ENCODE measurements at regions not wholly inside any gene's neighbourhood (a gene's known extent, or its start where the extent isn't known, plus 50 kb on each side); places are given as distances from the start of the nearest gene placed in this dataset.

DNA sequence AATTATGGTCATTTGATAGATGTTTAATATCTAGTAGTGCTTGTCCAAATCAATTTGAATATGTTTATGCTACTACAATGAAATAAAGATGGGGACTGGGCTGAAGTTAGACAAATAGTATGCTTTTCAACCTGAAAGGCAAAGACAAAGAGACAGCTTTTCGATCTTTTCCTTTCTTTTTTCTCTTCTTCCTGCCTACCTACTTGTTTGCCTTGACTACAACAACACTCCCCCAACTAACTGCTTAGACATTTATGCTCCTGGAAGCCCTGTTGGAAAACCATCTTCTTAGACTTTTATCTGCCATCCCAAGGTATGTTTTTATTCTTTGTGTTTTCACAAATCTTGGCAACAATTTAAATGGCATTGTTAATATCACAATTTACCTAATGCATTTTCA lies 374.4 kb upstream of the DDI1 start:
- no peak for DNase-seq

DNA sequence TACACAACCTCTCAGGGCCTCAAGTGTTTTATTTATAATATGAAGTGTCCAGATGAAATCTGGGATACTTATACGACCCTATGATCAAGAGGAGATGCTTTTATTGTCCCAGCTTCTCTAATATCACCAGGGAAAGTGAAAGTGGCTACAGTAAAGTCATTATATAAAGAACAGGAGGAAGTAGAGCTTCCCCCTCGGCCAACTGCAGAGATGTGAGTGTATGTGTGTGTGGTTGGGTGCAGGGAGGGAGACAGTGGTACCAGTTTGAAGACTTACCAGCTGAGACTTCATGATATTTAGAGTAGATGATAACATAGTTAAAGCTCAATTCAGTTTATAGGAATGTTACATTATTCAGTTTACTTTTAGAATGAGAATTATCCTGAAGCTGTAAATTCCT lies 373.6 kb upstream of the DDI1 start:
- DNase-seq, result no peak

DNA sequence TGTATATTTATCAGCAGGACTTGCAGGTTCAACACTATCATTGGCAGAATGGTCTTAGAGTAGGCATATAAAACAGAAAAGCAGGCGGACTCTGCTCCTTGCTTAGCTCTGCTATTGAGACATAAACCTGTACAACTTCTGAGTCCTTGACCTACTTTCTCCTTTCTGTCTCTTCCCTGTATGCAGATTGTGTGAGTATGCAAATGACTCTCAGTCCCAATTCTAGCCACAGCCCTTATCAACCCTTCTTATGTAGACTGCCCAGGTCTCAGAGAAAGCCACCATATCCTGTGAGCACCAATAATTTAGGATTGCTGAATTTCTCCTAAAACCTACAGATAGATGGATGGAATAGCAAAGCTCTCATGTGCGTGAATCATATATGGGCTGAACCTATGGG lies 367.6 kb upstream of the DDI1 start:
- no peak for DNase-seq

DNA sequence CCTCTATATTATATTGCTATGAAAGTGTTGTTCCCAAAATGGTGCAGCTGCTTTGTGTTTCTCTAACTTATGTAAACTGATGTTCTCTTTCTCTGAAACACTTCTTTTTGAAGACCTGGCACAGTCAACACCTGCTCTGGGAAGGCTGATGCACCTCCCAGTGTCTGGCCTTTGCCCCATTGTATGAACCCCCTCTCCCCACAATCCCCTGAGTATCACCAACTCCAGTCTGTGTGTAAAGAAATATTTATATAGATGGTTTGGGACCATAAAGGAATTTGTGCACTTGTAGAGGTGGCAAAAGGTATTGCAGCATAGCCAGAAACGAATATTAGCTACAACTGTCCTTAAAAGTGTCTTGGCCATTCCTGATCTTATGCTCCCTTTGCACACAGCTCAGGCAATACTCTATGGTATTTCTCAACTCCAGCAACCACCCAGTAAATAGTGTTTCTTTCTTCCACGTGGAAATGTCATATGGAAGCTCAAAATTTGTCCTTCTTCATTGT lies 365.2 kb upstream of the DDI1 start:
- no peak for DNase-seq

DNA sequence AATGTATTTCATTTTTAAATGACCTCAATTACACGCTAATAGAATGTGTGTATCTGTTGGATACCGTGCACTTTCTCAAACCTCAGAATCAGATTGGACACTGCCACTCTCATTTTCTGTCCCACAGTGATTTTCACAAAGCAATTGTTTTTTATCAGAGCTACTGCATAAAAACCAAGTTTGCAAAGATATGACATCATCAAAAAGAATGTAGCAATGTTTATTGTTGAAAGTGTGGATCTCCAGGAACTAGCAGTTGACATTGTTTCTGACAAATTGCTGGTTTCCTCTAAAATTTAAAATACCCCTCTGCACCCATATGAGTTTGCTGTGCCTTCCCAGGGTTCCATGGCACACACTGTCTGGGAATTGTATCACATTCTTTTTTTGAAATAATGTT lies 362.7 kb upstream of the DDI1 start:
- no peak for DNase-seq

DNA sequence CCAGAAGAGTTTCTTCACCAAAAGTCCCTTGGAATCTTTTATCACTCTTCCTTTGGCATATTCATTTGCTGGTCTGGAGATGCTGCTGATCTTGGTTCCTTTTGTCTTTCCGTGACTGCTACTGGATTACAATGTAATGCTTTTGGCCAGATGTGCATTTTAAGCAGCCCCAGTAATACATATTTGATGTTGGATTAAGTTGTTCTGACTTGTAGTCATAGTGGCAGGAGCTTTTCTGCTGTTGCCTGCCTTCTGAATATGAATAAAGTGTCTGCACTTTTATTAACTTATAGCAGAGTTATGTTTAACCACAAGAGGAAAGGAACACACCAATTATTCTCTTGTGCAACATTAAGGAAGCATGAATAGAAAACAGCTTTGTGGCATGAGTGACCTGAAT lies 360.0 kb upstream of the DDI1 start:
- no peak for DNase-seq

DNA sequence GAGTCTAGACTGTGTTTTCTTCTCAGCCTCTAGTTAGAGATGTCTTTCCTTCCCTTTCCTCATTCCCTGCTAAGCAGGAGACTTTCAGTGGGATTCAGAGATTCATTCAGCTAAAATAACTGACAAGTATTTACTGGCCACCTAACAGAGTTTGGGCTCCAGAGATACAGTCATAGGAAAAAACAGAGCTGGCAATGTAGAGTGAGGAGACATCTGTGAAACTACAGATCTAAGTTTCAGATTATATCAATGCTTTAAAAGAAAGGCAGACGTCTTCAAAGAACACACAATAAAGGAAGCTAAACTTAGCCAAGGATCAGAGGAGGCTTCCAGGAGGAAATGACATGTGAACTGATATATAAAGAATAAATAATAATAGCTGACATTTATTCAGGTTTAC lies 355.6 kb upstream of the DDI1 start:
- no peak for DNase-seq

DNA sequence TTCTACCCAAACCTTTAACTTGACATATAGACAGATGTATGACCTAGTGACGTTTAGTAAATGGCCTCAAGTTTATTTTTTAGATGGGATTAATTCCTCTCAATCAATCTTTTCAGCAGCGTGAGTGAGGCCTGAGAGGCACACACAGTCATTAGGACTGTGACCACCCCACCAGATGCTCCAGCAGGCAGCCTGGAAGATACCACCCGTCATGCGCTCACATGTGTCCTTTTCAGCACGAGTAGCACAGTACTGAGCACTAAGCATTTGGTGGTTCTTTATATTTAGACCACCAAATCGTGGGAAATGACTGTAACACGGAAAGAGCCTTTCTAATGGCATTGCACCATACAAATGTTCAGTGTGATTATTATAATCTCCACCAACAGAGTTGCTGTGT lies 354.6 kb upstream of the DDI1 start:
- DNase-seq, result no peak

DNA sequence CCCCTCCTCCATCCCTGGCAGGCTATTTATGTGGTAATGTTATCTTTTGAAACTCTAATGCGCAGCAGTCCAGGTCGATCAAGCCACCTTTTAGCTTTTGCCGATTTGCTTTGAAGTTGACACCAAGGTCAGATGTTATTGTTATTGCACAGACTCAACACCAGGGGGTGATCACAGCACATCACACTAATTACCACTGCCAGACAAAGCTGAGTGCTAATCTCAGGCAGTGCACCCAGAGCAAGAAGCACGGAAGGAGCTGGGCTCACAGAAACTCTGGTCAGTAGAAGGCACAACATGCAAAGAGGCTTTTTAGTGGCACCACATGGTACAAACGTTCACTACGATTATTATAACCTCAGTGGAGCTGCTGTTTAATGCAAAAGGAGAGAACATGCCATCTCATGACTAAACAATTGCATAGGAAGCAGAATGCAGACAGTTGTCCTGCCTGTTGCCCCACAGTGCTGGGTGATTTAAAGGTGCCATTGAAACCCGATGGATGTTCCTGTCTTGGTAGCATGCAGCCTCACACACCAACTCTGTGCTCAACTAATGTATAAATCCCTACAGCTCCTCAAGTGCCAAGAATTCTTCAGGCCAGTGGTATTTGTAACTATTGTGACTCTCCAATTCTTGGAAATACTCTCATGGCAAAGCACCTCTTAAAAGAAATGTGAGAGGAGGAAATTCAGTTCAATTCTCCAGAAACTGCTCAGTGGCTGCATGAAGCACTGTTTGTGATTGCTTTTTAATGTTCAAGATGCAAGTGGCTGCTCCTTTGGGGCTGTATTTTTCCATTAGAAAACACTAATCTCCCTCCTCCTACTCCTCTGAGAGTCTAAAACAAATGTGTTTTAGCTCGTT lies 353.9 kb upstream of the DDI1 start:
- peak in 51 of 58 donors; percentile 2 to 82 (median 43) for DNase-seq

DNA sequence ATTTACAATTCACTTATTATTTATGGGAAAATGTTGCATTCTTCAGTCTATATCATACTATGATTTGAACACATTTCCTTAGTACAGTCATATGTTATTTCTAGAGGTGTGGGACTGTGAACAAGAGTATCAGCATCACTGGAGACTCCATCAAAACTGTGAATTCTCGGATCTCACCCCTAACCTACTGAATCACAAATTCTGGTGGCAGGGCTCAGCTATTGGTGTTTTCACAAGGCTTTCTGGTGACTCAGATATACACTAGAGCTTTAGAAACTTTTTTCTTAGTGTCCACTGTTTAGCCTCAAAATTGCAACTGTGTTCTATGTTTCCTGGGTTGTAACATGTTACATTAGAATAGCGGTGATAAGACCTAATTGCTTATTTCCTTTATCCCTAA lies 352.9 kb upstream of the DDI1 start:
- DNase-seq, result no peak

DNA sequence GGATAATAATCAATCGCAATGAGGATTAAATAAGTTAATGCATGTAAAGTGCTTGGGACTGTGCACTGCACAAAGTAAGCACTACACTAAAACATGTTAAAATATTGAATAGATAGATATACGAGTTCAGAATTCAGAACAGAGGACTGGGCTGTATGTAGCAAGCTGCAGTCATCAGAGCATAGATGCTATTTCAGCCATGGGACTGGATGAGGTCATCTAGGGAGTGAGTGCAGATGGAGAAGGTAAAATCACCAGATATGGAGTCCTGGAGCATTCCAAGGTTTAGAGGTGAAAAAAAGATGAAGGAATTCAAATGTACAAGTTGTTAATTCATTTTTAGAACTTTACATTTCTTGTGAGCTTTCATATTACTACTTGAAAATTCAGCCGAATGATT lies 347.5 kb upstream of the DDI1 start:
- no peak for DNase-seq

DNA sequence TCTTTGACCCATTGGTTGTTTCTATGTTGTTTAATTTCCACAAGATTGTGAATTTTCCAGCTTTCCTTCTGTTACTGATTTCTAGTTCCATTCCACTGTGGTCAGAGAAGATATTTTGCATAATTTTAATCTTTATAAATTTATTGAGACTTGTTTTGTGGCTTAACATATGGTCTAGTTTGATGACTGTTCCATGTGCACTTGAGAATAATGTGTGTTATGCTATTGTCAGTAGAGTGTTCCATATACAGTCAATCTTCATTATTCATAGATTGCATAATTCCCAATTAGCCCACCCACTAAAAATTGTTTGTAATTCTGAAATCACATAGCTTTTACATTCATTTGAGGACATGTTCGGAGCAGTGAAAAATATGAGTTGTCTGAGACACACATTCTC lies 346.1 kb upstream of the DDI1 start:
- DNase-seq, result no peak

DNA sequence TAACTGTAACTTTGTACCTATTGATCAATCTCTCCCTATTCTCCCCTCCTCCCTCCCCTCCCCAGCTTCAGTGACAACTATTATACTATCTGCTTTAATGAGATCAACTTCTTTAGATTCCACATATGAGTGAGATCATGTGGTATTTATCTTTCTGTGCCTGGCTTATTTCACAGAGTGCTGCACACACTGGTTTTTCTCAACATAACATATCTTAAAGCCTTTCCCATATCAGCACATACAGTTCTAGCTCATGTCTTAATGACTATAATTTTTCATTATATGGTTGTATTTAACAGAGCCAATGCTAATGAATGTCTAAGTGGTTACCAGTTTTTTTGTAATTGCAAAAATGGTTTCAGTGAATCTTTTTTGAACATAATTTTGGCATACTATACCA lies 340.3 kb upstream of the DDI1 start:
- DNase-seq, result no peak

DNA sequence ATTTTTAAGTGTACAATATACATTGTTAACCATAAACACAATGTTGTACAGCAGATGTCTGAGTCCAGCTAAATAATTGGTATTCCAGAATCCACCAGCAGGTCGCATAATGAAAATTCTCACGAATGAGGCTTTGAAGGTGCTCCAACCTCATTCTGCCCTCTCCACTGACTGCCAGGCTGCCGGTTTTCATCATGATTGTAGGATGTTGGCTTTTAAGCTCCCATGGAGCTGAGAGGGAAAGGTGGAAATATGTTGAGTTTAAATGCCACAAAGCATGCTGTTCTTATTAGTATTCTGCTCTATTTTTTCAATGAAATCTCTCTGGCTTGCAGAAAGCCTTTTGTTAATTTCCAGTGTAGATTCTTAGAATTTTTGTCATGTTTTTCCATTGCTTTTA lies 337.2 kb upstream of the DDI1 start:
- no peak for DNase-seq

DNA sequence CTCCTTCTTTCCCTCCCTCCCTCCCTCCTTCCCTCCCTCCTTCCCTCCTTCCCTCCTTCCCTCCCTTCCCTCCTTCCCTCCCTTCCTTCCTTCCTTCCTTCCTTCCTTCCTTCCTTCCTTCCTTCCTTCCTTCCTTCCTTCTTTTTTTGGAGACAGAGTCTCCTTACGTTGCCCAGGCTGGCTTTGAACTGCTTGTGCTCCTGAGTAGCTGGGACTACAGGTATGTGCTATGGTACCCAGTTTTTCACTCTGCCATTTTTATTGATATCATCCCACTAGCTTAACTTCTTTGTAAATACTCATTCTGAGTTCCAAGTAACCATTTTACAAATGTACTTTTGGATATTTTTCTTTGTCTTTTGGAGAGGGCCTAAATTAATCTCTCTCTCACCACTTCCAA lies 336.8 kb upstream of the DDI1 start:
- no peak for DNase-seq

DNA sequence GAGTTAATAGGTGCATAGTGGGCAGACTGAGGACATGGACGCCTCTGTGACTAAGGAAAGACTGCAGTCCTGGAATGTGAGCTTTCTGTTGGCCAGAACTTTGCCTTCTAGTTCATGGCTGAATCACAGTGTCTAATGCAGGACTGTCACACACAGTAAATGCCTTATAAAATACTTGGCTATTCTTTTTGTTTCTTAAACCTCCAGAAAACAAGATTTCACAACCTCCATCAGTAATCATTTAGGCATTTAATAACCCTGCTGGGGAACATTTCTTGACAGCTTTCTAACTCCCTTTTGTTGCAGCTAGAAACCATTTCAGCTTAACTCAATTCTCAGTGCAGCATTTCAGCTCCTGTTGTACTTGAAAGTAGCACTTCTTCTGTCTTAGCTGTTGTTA lies 335.8 kb upstream of the DDI1 start:
- no peak for DNase-seq

DNA sequence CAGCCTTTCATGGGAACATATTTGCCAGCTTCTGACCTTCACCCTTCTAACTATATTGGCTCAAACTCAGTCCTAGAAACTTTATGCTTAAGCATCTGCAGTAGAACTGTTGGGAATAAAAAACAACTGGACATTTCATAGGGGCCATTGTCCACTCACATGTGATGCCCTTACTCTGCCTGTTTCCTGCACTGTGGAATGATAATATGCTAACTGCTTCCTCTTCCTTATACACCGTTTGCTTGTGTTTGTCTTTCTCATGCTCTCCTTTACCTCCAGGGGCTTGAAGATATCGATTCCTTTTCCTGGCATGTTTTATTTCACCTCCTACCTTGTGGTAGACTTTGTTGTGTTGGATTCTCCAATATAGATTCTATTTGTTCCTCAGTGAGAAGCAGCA lies 333.0 kb upstream of the DDI1 start:
- no peak for DNase-seq

DNA sequence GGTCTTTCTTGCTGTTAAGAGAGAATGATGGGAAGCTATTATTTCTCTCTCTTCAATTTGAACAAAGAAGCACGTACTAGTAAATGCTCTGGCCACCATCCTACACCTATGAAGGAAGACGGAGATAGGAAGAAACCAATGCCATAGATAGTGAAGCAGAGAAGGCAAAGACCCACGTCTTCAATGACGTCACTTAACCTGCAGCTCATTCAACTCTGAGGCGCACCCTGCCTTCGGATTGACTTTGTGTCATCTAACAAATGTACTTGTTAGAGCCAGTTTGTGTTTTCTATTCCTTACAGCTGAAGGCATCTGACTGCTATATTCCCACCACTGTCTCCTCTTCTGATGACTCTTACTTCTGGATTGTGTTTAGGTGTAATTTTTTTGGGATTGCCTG lies 332.5 kb upstream of the DDI1 start:
- DNase-seq, result no peak

DNA sequence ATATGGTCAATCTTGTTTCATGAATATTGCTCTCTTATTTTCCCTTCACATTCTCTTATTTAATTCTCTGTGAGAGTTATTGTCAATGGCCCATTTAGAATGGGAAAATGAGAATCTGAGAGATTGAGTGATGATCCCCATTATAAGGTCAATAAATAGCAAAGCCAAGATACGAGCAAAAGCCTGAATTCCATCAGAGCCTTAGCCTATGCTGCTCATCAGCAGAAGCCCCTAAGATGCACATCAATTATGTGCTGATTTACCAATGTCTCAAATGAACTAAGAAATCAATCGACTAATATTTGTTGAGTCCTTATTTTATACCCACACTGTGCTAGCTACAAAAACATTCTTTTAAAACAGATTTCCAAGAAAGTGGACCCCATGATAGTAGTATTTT lies 330.8 kb upstream of the DDI1 start:
- DNase-seq, result no peak

DNA sequence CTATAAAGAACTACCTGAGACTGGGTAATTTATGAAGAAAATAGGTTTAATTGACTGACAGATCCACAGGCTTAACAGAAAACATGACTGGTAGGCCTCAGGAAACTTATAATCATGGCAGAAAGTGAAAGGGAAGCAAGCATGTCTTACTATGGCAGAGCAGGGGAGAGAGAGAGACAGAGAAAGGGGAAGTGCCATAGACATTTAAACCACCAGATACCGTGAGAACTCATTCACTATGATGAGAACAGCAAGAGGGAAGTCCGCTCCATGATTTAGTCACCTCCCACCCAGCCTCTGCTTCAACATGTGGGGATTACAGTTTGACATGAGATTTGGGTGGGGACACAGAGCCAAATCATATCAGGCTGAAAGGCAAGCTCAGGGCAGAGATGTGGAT lies 327.1 kb upstream of the DDI1 start:
- no peak for DNase-seq

DNA sequence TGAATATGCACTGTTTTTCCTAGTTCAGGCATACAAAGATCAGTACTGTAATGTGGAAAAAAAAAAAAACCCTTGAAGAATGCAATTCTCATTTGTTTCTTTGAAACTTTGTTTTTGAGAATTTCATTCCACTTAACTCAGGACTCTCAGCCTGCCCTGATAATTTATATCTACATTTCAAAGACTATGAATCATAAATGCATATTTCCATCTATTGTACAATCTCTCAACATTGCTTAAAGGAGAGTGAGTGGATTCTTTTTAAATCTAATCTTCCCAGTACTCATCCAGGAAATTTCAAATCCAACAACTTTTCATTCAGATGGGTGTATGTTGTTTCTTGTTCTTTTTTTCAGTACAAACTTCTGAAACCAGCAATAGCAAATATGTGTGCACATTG lies 322.2 kb upstream of the DDI1 start:
- no peak for DNase-seq

DNA sequence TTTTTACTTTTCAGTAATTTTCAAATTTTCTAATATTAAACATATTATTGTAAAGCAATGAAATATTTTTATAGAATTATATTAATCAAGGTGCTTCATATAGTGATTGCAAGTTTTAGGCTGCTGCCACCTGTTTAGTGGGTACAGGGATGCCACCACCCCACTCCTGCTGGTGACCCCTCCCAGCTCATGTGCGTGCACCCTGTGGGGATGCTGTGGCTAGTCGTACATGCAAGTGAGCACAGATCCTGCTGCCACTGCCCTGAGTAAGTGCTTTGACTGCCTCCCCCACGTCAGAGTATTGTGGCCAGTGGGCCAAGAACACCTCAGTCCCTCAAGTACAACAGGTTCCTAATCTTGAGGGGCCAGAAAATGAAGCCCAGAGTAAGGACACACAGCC lies 320.1 kb upstream of the DDI1 start:
- no peak for DNase-seq

DNA sequence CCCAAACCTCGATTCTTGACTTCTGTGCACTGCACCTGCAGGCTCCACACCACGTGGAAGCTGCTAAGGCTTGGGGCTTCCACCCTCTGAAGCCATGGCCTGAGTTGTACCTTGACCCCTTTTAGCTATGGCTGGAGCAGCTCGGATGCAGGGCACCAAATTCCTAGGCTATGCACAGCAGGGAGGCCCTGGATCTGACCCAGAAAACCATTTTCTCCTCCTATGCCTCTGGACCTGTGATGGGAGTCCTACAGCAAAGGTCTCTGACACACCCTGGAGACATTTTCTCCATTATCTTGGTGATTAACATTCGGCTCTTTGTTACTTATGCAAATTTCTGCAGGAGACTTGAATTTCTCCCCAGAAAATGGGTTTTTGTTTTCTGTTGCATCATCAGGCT lies 309.2 kb upstream of the DDI1 start:
- no peak for DNase-seq

DNA sequence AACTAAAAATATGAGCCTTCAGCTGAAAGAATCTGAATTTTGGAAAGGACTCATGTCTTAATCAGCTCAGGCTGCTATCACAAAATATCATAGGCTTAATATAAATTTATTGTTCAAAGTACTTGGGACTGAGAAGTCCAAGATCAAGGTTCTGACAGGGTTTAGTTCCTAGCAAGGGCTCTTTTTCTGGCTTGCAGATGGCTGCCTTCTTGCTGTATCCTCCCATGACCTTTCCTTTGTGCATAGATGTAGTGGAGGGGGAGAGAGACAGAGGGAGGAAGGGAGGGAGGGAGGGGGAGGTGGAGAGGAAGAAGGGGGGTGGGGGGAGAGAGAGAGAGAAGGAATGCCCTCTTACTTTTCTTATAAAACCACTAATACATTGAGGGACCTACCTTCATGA lies 306.8 kb upstream of the DDI1 start:
- DNase-seq, result no peak

Measured in anterior cingulate cortex (tissue), 58 donors.